Spleen (tissue), 11 donors: ENCODE measurements at regions not wholly inside any gene's neighbourhood (a gene's known extent, or its start where the extent isn't known, plus 50 kb on each side); places are given as distances from the start of the nearest gene placed in this dataset.

Experiments used
- DNase-seq: peaks from one replicate; pipeline ENCODE4 v3.0.0-alpha.2; 2020
- H3K27ac ChIP-seq, 8 donors: fragments of 200-600 bp; sonication (generic) in 7 of 8; 1 replicate in 4 of 8; 2 replicates in 4 of 8; pipeline versions ENCODE4 v1.5.0 to v1.8.0; 2016 to 2021; ENCODE audit warnings: inconsistent platforms in 4 of 8, mild to moderate bottlenecking in 4 of 8, moderate library complexity in 1 of 8
- H3K27me3 ChIP-seq, 7 donors: fragments of 200-600 bp; sonication (generic) in 6 of 7; replicated peaks in 1 of 7; 1 replicate in 4 of 7; 2 replicates in 3 of 7; pipeline versions ENCODE4 v1.5.0 to v1.8.0; 2016 to 2021; ENCODE audit warnings: inconsistent platforms in 3 of 7, mild to moderate bottlenecking in 1 of 7
- H3K36me3 ChIP-seq, 6 donors: fragments of 200-600 bp; sonication (generic) in 5 of 6; 1 replicate in 4 of 6; 2 replicates in 2 of 6; pipeline versions ENCODE4 v1.5.0 to v1.8.0; 2016 to 2021; ENCODE audit warnings: inconsistent platforms in 2 of 6
- H3K4me1 ChIP-seq, 6 donors: fragments of 200-600 bp; sonication (generic) in 5 of 6; 1 replicate in 3 of 6; 2 replicates in 3 of 6; pipeline versions ENCODE4 v1.5.0 to v1.8.0; 2016 to 2021; ENCODE audit warnings: inconsistent platforms in 3 of 6
- H3K4me3 ChIP-seq, 8 donors: fragments of 200-600 bp; sonication (generic) in 7 of 8; 1 replicate in 4 of 8; 2 replicates in 4 of 8; pipeline versions ENCODE4 v1.5.0 to v1.8.0; 2016 to 2021; ENCODE audit warnings: inconsistent platforms in 4 of 8, mild to moderate bottlenecking in 4 of 8, moderate library complexity in 2 of 8
- H3K9me3 ChIP-seq, 8 donors: fragments of 200-600 bp; sonication (generic) in 7 of 8; 1 replicate in 4 of 8; 2 replicates in 4 of 8; pipeline versions ENCODE4 v1.5.0 to v1.8.0; 2016 to 2021; ENCODE audit warnings: inconsistent platforms in 4 of 8
- POLR2A ChIP-seq, 3 donors: fragments of 450-650 bp; IDR thresholded peaks; one replicate each; pipeline ENCODE4 v1.5.1; 2017; ENCODE audit warnings: antibody characterized with exemption in 3 of 3, mild to moderate bottlenecking in 1 of 3
- POLR2AphosphoS5 ChIP-seq, 3 donors: sonication (generic); formaldehyde crosslinking; IDR thresholded peaks; one replicate each; pipeline ENCODE4 v1.5.1; 2017; ENCODE audit warnings: antibody characterized with exemption in 3 of 3
- WGBS, 5 donors: extraction: QIAGEN DNeasy Blood & Tissue Kit in 3 of 5; methylation state at CpG; one replicate each; pipeline versions ENCODE4 v1.1.5 to v1.1.7; 2013 to 2018; 5-methylcytosine and 5-hydroxymethylcytosine counted together
- intact Hi-C: fragments of 100-400 bp; cut with DNase I; formaldehyde crosslinking; loops from one replicate; pipeline ENCODE4 v1.15.0; 2023; ENCODE audit warnings: low total_unique reads
- TF ChIP-seq, protein P1 (sequence below), 11 experiments: fragments of 200-600 bp in 7 of 11; fragments of 450-650 bp in 4 of 11; sonication (generic) in 4 of 11; IDR thresholded peaks in 8 of 11; conservative IDR thresholded peaks in 3 of 11; 1 replicate in 7 of 11; 2 replicates in 4 of 11; pipeline versions ENCODE4 v1.4.0 to v1.8.0; 2016 to 2021; ENCODE audit warnings: antibody characterized with exemption in 11 of 11, inconsistent platforms in 4 of 11, mild to moderate bottlenecking in 1 of 11
- donor health status: healthy with polysubstance abuse.
- donor health status: DM: no; HTN: no; CAD: no; lungs with moderate emphysema.
- donor health status: DM: no; HTN: no; CAD: no.
- donor health status: Bipolar disorder and iron deficiency.
- donor health status: healthy.
- donor health status: DM: no; HTN: no; CAD: no.
- donor health status: DM: yes; HTN: yes; CAD: no.

GRCh38 chr6:44011350-44011920 lies 115.8 kb downstream of the MRPL14 start:
- Histone ChIP-seq H3K9me3 (no peaks in the 10 kb centered on the region), H3K27ac (no peak overlapping the region), H3K4me3 (no peak overlapping the region), H3K36me3 (no peaks in the 10 kb centered on the region), H3K27me3 (peaks cover 0 to 21% (median 0%) of the 10 kb centered on the region in 7 donors), H3K4me1 (peaks cover 0 to 12% (median 0%) of the 10 kb centered on the region in 6 donors)
- intact Hi-C loops = no loop called here
- DNase-seq = no peak
- WGBS, 5 donors = 77 to 87% (median 83%) methylated on average over 2 of the region's 2 CpGs
- no peak for TF ChIP-seq POLR2AphosphoS5 (IDR thresholded peaks at IDR 0.05)
- TF ChIP-seq, protein P1, sequence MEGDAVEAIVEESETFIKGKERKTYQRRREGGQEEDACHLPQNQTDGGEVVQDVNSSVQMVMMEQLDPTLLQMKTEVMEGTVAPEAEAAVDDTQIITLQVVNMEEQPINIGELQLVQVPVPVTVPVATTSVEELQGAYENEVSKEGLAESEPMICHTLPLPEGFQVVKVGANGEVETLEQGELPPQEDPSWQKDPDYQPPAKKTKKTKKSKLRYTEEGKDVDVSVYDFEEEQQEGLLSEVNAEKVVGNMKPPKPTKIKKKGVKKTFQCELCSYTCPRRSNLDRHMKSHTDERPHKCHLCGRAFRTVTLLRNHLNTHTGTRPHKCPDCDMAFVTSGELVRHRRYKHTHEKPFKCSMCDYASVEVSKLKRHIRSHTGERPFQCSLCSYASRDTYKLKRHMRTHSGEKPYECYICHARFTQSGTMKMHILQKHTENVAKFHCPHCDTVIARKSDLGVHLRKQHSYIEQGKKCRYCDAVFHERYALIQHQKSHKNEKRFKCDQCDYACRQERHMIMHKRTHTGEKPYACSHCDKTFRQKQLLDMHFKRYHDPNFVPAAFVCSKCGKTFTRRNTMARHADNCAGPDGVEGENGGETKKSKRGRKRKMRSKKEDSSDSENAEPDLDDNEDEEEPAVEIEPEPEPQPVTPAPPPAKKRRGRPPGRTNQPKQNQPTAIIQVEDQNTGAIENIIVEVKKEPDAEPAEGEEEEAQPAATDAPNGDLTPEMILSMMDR (IDR thresholded peaks at IDR 0.05 in 8 of 11, conservative IDR thresholded peaks at IDR 0.05 in 3 of 11) = no peak
- no peak for TF ChIP-seq POLR2A (IDR thresholded peaks at IDR 0.05)

DNA sequence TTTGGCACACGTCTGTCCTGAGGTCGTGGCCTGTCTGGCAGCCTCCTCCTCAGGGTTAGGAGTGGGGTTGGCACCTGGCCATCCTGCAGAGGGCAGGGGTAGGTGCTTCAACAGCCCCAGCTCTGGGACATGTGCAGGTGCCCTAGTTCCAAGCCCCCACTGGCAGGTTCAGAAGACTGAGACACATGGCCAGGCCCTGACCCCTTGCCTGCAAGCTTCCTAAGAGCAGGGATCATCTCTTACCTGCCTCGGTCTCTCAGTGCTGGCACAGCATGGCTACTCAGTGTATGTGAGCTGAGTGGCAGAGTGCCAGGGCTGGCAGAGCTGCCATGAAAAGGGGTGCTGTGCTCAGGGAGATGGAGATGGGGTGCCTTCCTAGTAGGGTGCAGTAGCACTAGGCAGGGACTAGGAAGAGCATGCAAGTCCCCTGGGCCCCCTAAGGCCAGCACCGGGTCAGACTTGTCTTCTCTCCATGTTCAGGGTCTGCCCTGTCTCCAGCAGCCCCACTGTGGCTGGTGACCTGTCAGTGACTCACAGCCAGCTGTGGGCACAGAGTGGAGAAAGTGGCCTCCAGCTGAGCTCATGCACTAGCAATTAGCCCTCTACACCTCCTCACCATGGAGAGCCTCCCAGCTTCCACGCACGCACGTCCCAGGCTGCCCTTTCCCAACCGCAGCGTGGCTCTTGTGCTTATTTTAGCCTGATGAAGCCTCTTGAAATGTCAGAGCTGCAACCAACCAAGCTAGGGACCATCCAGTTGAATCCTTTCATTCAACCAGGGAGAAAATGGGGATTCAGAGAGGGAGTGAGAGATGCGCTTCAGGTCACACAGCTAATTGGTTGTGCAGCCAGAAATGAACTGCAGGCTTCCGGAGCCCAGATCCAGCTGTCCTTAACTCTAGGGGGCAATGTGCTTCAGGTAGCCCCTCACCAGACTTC lies 116.6 kb downstream of the MRPL14 start:
- DNase-seq = peak; percentile 61
- Histone ChIP-seq H3K27ac (no peak overlapping the region), H3K27me3 (peaks cover 0 to 29% (median under 1%) of the 10 kb centered on the region in 7 donors), H3K4me1 (peaks cover 0 to 12% (median 0%) of the 10 kb centered on the region in 6 donors), H3K4me3 (no peak overlapping the region), H3K36me3 (no peaks in the 10 kb centered on the region), H3K9me3 (no peaks in the 10 kb centered on the region)
- 74 to 84% (median 83%) methylated on average over 8 to 11 of the region's 11 CpGs for WGBS, 5 donors
- intact Hi-C loops = no loop called here
- TF ChIP-seq POLR2A (IDR thresholded peaks at IDR 0.05) = no peak
- TF ChIP-seq POLR2AphosphoS5 (IDR thresholded peaks at IDR 0.05) = no peak
- TF ChIP-seq, protein P1 (IDR thresholded peaks at IDR 0.05 in 8 of 11, conservative IDR thresholded peaks at IDR 0.05 in 3 of 11) = no peak

DNA sequence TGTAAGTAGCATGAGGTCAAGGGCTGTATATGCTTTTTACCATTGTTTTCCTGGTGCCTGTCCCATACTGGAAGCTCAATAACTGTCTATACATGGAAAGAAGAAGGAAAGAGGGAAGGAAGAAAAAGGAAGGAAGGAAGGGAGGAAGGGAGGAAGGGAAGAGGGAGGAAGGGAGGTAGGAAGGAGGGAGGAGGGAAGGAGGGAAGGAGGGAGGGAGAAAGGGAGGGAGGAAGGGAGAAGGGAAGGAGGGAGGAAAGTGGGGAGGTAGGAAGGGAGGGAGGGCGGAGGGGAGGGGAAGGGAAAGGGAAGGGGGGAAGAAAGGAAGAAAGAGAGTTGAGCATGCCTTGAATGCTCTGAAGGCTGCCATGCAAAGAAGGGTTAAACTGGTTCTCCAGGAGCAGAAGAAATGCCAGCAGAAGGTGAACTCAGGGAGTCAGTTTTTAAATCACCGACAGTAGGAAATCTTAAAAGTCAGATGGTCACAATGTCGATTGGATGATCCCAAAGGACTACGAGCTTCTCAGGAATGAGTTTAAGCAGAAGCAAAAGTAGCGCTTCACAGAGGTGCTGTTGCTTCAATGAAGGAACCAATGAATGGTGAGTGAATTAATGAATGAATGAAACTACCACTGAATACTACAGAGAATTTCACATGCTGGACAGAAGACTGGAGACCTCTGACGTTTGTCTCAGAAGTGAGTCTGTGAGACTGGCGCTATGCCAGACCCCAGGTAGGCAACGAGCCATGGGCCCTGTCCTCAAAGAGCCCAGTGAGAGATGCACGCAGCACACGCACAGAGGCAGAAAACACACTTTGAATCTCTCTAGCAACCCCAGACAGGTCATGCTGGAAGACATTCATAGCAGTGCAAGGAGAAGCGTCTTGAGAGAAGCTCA lies 117.6 kb downstream of the MRPL14 start:
- Histone ChIP-seq H3K36me3 (no peaks in the 10 kb centered on the region), H3K27ac (no peak overlapping the region), H3K27me3 (peaks cover 0 to 39% (median 10%) of the 10 kb centered on the region in 7 donors), H3K4me3 (no peak overlapping the region), H3K9me3 (no peaks in the 10 kb centered on the region), H3K4me1 (peaks cover 0 to 12% (median 0%) of the 10 kb centered on the region in 6 donors)
- no peak for DNase-seq
- intact Hi-C loops = no loop called here
- WGBS, 5 donors = 69 to 86% (median 80%) methylated on average over 11 of the region's 11 CpGs
- TF ChIP-seq, protein P1 (IDR thresholded peaks at IDR 0.05 in 8 of 11, conservative IDR thresholded peaks at IDR 0.05 in 3 of 11) = no peak
